ENCODE measurements at regions not wholly inside any gene's neighbourhood (a gene's known extent, or its start where the extent isn't known, plus 50 kb on each side); places are given as distances from the start of the nearest gene placed in this dataset.

GRCh38 chr1:244209955-244210354 is 158.9 kb downstream of the ZBTB18 start:
- DNase-seq (ENCODE audit: low read depth in 1 of 2, low spot score in 1 of 2): peak in 1 of 2 experiments; percentile 26

GRCh38 chr1:244210884-244211558 is 159.9 kb downstream of the ZBTB18 start:
- H3K27ac ChIP-seq (replicated peaks): no peak overlapping the region

More at GRCh38 chr1:244209955-244210354, 158.9 kb downstream of the ZBTB18 start:
- TF ChIP-seq REST (IDR thresholded peaks at IDR 0.05; ENCODE audit: insufficient replicate concordance, low read depth) (no peak), SPI1 (IDR thresholded peaks at IDR 0.05; ENCODE audit: borderline replicate concordance, low read depth) (peak; percentile 87)
- Histone ChIP-seq H3K27me3 (ENCODE audit: insufficient read depth, poor library complexity, severe bottlenecking) (no peaks in the 10 kb centered on the region), H3K4me3 (replicated peaks; ENCODE audit: insufficient read depth, low read length) (no peak overlapping the region), H3K27ac (replicated peaks) (no peak overlapping the region)

GRCh38 chr1:244211559-244211944 is 160.5 kb downstream of the ZBTB18 start:
- Histone ChIP-seq H3K27ac (replicated peaks) (no peak overlapping the region), H3K27me3 (ENCODE audit: insufficient read depth, poor library complexity, severe bottlenecking) (no peaks in the 10 kb centered on the region), H3K4me3 (replicated peaks; ENCODE audit: insufficient read depth, low read length) (no peak overlapping the region)
- no peak for DNase-seq (ENCODE audit: low read depth in 1 of 2, low spot score in 1 of 2)
- TF ChIP-seq GABPA (IDR thresholded peaks at IDR 0.05; ENCODE audit: low read depth) (no peak), REST (IDR thresholded peaks at IDR 0.05; ENCODE audit: insufficient replicate concordance, low read depth) (no peak)

More at GRCh38 chr1:244210884-244211558, 159.9 kb downstream of the ZBTB18 start:
- TF ChIP-seq SPI1 (IDR thresholded peaks at IDR 0.05; ENCODE audit: borderline replicate concordance, low read depth) (no peak), POLR2AphosphoS5 (IDR thresholded peaks at IDR 0.05; ENCODE audit: low read depth) (no peak), CTCF (IDR thresholded peaks at IDR 0.05; ENCODE audit: insufficient read depth, low read length) (no peak), REST (IDR thresholded peaks at IDR 0.05; ENCODE audit: insufficient replicate concordance, low read depth) (no peak), GABPA (IDR thresholded peaks at IDR 0.05; ENCODE audit: low read depth) (no peak)
- H3K4me3 ChIP-seq (replicated peaks; ENCODE audit: insufficient read depth, low read length): no peak overlapping the region
- DNase-seq (ENCODE audit: low read depth in 1 of 2, low spot score in 1 of 2): no peak
- H3K27me3 ChIP-seq (ENCODE audit: insufficient read depth, poor library complexity, severe bottlenecking): no peaks in the 10 kb centered on the region

- Histone ChIP-seq H3K27me3 (ENCODE audit: insufficient read depth, poor library complexity, severe bottlenecking) (no peaks in the 10 kb centered on the region), H3K27ac (replicated peaks) (no peak overlapping the region), H3K4me3 (replicated peaks; ENCODE audit: insufficient read depth, low read length) (no peak overlapping the region)
- DNase-seq (ENCODE audit: low read depth in 1 of 2, low spot score in 1 of 2): no peak
- TF ChIP-seq CTCF (IDR thresholded peaks at IDR 0.05; ENCODE audit: insufficient read depth, low read length): no peak
- TF ChIP-seq POLR2AphosphoS5 (IDR thresholded peaks at IDR 0.05; ENCODE audit: low read depth): no peak
- no peak for TF ChIP-seq GABPA (IDR thresholded peaks at IDR 0.05; ENCODE audit: low read depth)
- no peak for TF ChIP-seq REST (IDR thresholded peaks at IDR 0.05; ENCODE audit: insufficient replicate concordance, low read depth)
- no peak for TF ChIP-seq SPI1 (IDR thresholded peaks at IDR 0.05; ENCODE audit: borderline replicate concordance, low read depth)
Observed at GRCh38 chr1:244212219-244212618, 161.1 kb downstream of the ZBTB18 start.
